Natural killer cell (primary cell): ENCODE measurements at regions not wholly inside any gene's neighbourhood (a gene's known extent, or its start where the extent isn't known, plus 50 kb on each side); places are given as distances from the start of the nearest gene placed in this dataset.

Experiments
- ATAC-seq, 3 donors: fragments of 150-1000 bp in 2 of 3; fragments of 200-7000 bp in 1 of 3; cut with Tn5 transposase; 1 replicate in 1 of 3; 2 replicates in 2 of 3; pipeline ENCODE4 v1.10.0; 2021; ENCODE audit warnings: mild to moderate bottlenecking in 2 of 3, moderate library complexity in 2 of 3
- DNase-seq, 2 donors: peaks; one replicate each; pipeline versions ENCODE4 v3.0.0 to v3.0.0-alpha.2; 2013 to 2021; ENCODE audit warnings: mixed read lengths in 1 of 2
- H3K27ac ChIP-seq: one replicate; pipeline ENCODE4 v1.5.1; 2013; ENCODE audit warnings: mild to moderate bottlenecking, low read length
- H3K27me3 ChIP-seq: one replicate; pipeline ENCODE4 v1.6.1; 2013; ENCODE audit warnings: low read length; ENCODE audit not compliant: control insufficient read depth, insufficient read depth
- H3K36me3 ChIP-seq: one replicate; pipeline ENCODE4 v1.6.1; 2013; ENCODE audit warnings: low read length; ENCODE audit not compliant: control insufficient read depth, insufficient read depth
- H3K4me1 ChIP-seq: one replicate; pipeline ENCODE4 v1.6.1; 2013; ENCODE audit warnings: low read length; ENCODE audit not compliant: control insufficient read depth, insufficient read depth
- H3K4me3 ChIP-seq: one replicate; pipeline ENCODE4 v1.5.1; 2013; ENCODE audit warnings: low read length
- H3K9me3 ChIP-seq: one replicate; pipeline ENCODE4 v1.6.1; 2013; ENCODE audit warnings: low read length; ENCODE audit not compliant: control insufficient read depth, insufficient read depth
- H3K27ac Mint-ChIP-seq, 2 donors: one replicate each; pipeline ENCODE4 v1.8.0; 2022; ENCODE audit warnings: mild to moderate bottlenecking in 2 of 2, mixed read lengths in 2 of 2, moderate library complexity in 1 of 2
- H3K27me3 Mint-ChIP-seq, 2 donors: one replicate each; pipeline ENCODE4 v1.8.0; 2022; ENCODE audit warnings: low read depth in 2 of 2, mixed read lengths in 2 of 2
- H3K36me3 Mint-ChIP-seq: one replicate; pipeline ENCODE4 v1.8.0; 2022; ENCODE audit warnings: mixed read lengths
- H3K4me1 Mint-ChIP-seq, 2 donors: one replicate each; pipeline ENCODE4 v1.8.0; 2022; ENCODE audit warnings: mixed read lengths in 2 of 2
- H3K4me3 Mint-ChIP-seq: one replicate; pipeline ENCODE4 v1.8.0; 2022; ENCODE audit warnings: mild to moderate bottlenecking, moderate library complexity, mixed read lengths
- H3K9me3 Mint-ChIP-seq, 2 donors: one replicate each; pipeline ENCODE4 v1.8.0; 2022; ENCODE audit warnings: mixed read lengths in 2 of 2
- WGBS: methylation state at CpG from one replicate; pipeline ENCODE4 v1.1.7; 2013; ENCODE audit warnings: missing lambda C conversion rate; ENCODE audit not compliant: insufficient coverage; 5-methylcytosine and 5-hydroxymethylcytosine counted together
- intact Hi-C: fragments of 100-400 bp; cut with micrococcal nuclease; formaldehyde crosslinking; loops from one replicate; pipeline ENCODE4 v1.14.2; 2022
- TF ChIP-seq, protein P1 (sequence below): fragments of 200-600 bp; IDR thresholded peaks from one replicate; pipeline ENCODE4 v1.8.0; 2022; ENCODE audit warnings: antibody characterized with exemption

DNA sequence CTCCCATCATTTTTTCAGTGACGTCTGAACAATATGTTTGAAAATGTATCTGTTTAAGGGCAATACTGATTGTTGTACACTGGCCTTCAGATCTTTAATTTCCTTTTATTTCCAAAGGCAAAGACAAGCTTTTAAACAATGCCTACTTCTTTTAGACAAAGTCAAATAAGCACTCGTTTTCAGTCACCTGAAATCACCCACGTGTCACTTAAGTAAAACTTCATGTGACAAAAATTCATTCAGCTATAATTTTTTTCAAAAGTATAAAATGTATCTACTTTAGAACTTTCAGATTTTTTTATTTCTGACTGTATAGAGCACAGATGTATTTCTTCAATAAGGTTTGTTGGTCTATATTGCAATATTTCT, 113.5 kb upstream of the BEND6 start:
- peaks cover 10% of the 10 kb centered on the region for H3K4me1 ChIP-seq
- Mint-ChIP-seq H3K4me3 (no peak overlapping the region), H3K27me3 (peaks cover 23 to 43% of the 10 kb centered on the region in 2 donors), H3K9me3 (no peaks in the 10 kb centered on the region), H3K36me3 (no peaks in the 10 kb centered on the region), H3K4me1 (peaks cover 0 to 8% of the 10 kb centered on the region in 2 donors), H3K27ac (no peak overlapping the region)
- intact Hi-C loops = no loop called here
- H3K27me3 ChIP-seq = peaks cover 3% of the 10 kb centered on the region
- H3K27ac ChIP-seq = no peak overlapping the region
- TF ChIP-seq, protein P1, sequence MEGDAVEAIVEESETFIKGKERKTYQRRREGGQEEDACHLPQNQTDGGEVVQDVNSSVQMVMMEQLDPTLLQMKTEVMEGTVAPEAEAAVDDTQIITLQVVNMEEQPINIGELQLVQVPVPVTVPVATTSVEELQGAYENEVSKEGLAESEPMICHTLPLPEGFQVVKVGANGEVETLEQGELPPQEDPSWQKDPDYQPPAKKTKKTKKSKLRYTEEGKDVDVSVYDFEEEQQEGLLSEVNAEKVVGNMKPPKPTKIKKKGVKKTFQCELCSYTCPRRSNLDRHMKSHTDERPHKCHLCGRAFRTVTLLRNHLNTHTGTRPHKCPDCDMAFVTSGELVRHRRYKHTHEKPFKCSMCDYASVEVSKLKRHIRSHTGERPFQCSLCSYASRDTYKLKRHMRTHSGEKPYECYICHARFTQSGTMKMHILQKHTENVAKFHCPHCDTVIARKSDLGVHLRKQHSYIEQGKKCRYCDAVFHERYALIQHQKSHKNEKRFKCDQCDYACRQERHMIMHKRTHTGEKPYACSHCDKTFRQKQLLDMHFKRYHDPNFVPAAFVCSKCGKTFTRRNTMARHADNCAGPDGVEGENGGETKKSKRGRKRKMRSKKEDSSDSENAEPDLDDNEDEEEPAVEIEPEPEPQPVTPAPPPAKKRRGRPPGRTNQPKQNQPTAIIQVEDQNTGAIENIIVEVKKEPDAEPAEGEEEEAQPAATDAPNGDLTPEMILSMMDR = no peak
- H3K9me3 ChIP-seq = no peaks in the 10 kb centered on the region
- DNase-seq (no peak), ATAC-seq (no peak)
- WGBS = 88% methylated on average over 2 of the region's 3 CpGs
- no peaks in the 10 kb centered on the region for H3K36me3 ChIP-seq
- no peak overlapping the region for H3K4me3 ChIP-seq

DNA sequence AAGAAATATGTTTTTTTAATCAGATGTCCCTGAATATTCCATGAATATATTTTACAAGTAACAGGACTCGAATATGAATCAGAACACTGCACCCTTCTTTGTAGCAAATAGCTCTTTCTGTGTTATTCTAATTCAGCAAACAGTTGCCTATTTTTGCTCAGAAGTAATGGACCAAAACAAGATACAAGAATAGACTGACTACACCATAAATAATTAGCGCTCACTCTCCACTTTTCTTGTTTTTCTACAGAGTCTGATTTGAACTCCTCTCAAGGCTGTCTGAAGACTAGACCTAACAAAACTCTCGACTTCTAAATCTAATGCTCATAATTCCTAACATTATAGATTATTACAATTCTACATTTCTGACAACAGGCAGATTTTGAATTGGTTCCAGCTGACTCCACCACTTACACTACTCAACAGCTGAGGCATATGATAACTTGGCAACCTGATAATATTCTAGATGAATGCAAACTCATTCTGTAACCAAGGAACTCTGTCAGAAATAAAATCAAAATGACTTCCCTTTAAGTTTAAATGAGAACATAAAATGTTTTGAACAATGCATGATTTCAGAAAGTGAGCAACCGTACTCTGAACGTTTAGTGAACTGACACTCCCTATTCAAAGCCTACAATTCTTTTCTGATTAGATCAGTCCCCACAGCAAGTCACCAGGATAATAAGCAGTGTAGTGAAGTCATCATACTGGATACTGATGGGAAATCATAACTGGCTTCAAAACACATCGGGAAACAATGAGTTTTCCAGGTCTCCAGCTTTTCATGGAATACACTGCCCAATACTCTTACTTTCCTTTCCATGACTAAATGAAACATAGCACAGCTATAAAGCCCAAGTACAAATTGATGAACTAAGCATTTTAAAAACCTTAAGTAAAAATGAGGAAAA, 114.2 kb upstream of the BEND6 start:
- no peak for ATAC-seq
- Mint-ChIP-seq H3K4me1 (peaks cover 0 to 8% of the 10 kb centered on the region in 2 donors), H3K9me3 (no peaks in the 10 kb centered on the region), H3K27ac (no peak overlapping the region), H3K4me3 (no peak overlapping the region), H3K36me3 (no peaks in the 10 kb centered on the region), H3K27me3 (peaks cover 23 to 43% of the 10 kb centered on the region in 2 donors)
- Histone ChIP-seq H3K36me3 (no peaks in the 10 kb centered on the region), H3K27me3 (peaks cover 3% of the 10 kb centered on the region), H3K4me3 (no peak overlapping the region), H3K27ac (no peak overlapping the region), H3K4me1 (peaks cover 10% of the 10 kb centered on the region), H3K9me3 (no peaks in the 10 kb centered on the region)
- TF ChIP-seq, protein P1 = no peak
- no peak for DNase-seq
- 75% methylated on average over 6 of the region's 6 CpGs for WGBS
- intact Hi-C loops = no loop called here

GRCh38 chr6:56839533-56840183, 115.2 kb upstream of the BEND6 start:
- 50% methylated on average over 2 of the region's 6 CpGs for WGBS
- H3K27me3 Mint-ChIP-seq = peaks cover 20 to 49% of the 10 kb centered on the region in 2 donors

More at GRCh38 chr6:56839533-56840183, 115.2 kb upstream of the BEND6 start:
- Histone ChIP-seq H3K27ac (no peak overlapping the region), H3K4me3 (no peak overlapping the region), H3K27me3 (peaks cover 3% of the 10 kb centered on the region), H3K4me1 (peaks cover 10% of the 10 kb centered on the region), H3K9me3 (no peaks in the 10 kb centered on the region), H3K36me3 (no peaks in the 10 kb centered on the region)
- ATAC-seq = no peak
- no peak overlapping the region for H3K4me3 Mint-ChIP-seq
- TF ChIP-seq, protein P1 = no peak
- peaks cover 0 to 8% of the 10 kb centered on the region in 2 donors for H3K4me1 Mint-ChIP-seq
- H3K36me3 Mint-ChIP-seq = no peaks in the 10 kb centered on the region
- no peak overlapping the region for H3K27ac Mint-ChIP-seq
- intact Hi-C loops = no loop called here
- DNase-seq = no peak
- no peaks in the 10 kb centered on the region for H3K9me3 Mint-ChIP-seq
